Stimulated activated CD8-positive, alpha-beta memory T cell treated with anti-CD3 and anti-CD28 coated beads, Interleukin-15, amount 100 ng/mL, for 24 hours (primary cell): ENCODE measurements at regions not wholly inside any gene's neighbourhood (a gene's known extent, or its start where the extent isn't known, plus 50 kb on each side); places are given as distances from the start of the nearest gene placed in this dataset.

Source experiments
- DNase-seq: peaks from one replicate; pipeline ENCODE4 v3.0.0-alpha.2; 2020; ENCODE audit warnings: low read depth

GRCh38 chr2:193985272-193985671 is 1671.8 kb upstream of the SLC39A10 start:
- no peak for DNase-seq

GRCh38 chr2:193980599-193980998 is 1676.4 kb upstream of the SLC39A10 start:
- DNase-seq, result no peak

GRCh38 chr2:193973781-193974180 is 1683.2 kb upstream of the SLC39A10 start:
- DNase-seq, result no peak

- DNase-seq, result no peak
Observed at GRCh38 chr2:193966590-193966989, 1690.4 kb upstream of the SLC39A10 start.

- DNase-seq, result no peak
Observed at GRCh38 chr2:193965263-193965662, 1691.8 kb upstream of the SLC39A10 start.

GRCh38 chr2:193963472-193964119 is 1693.4 kb upstream of the SLC39A10 start:
- DNase-seq, result no peak

- no peak for DNase-seq
Observed at GRCh38 chr2:193946806-193947205, 1710.2 kb upstream of the SLC39A10 start.

GRCh38 chr2:193943406-193943960 is 1713.5 kb upstream of the SLC39A10 start:
- DNase-seq, result no peak

- DNase-seq, result no peak
Observed at GRCh38 chr2:193935114-193935513, 1721.9 kb upstream of the SLC39A10 start.

GRCh38 chr2:193929131-193929530 is 1727.9 kb upstream of the SLC39A10 start:
- DNase-seq, result no peak

- DNase-seq, result no peak
Observed at GRCh38 chr2:193907561-193907960, 1712.8 kb upstream of the TMEFF2 start.

GRCh38 chr2:193900292-193900691 is 1705.6 kb upstream of the TMEFF2 start:
- DNase-seq, result no peak

GRCh38 chr2:193895226-193895625 is 1700.5 kb upstream of the TMEFF2 start:
- no peak for DNase-seq

- no peak for DNase-seq
Observed at GRCh38 chr2:193894081-193894480, 1699.3 kb upstream of the TMEFF2 start.

- no peak for DNase-seq
Observed at GRCh38 chr2:193891023-193891422, 1696.3 kb upstream of the TMEFF2 start.

GRCh38 chr2:193885419-193885818 is 1690.7 kb upstream of the TMEFF2 start:
- DNase-seq, result no peak

GRCh38 chr2:193883820-193884219 is 1689.1 kb upstream of the TMEFF2 start:
- DNase-seq, result no peak

- no peak for DNase-seq
Observed at GRCh38 chr2:193876980-193877379, 1682.2 kb upstream of the TMEFF2 start.

- DNase-seq, result no peak
Observed at GRCh38 chr2:193869564-193869963, 1674.8 kb upstream of the TMEFF2 start.

- no peak for DNase-seq
Observed at GRCh38 chr2:193868833-193869232, 1674.1 kb upstream of the TMEFF2 start.

- DNase-seq, result no peak
Observed at GRCh38 chr2:193868132-193868531, 1673.4 kb upstream of the TMEFF2 start.

GRCh38 chr2:193867454-193867853 is 1672.7 kb upstream of the TMEFF2 start:
- DNase-seq, result no peak

- no peak for DNase-seq
Observed at GRCh38 chr2:193861557-193861956, 1666.8 kb upstream of the TMEFF2 start.

GRCh38 chr2:193847991-193848390 is 1653.3 kb upstream of the TMEFF2 start:
- no peak for DNase-seq
